GM23338 (cell line): ENCODE measurements at regions not wholly inside any gene's neighbourhood (a gene's known extent, or its start where the extent isn't known, plus 50 kb on each side); places are given as distances from the start of the nearest gene placed in this dataset.

Experiments
- ATAC-seq: fragments of 200-7000 bp; cut with Tn5 transposase; 3 replicates; pipeline ENCODE4 v1.9.1; 2020
- DNase-seq: peaks from one replicate; pipeline ENCODE4 v3.0.0-alpha.2; 2015; ENCODE audit warnings: low spot score
- H2AFZ ChIP-seq: fragments of 200-600 bp; sonication (generic); 2 replicates; pipeline ENCODE4 v1.8.0; 2016; ENCODE audit warnings: antibody characterized with exemption, mild to moderate bottlenecking, moderate library complexity
- H3F3A ChIP-seq: fragments of 200-600 bp; sonication (generic); replicated peaks from 2 replicates; pipeline ENCODE4 v1.8.0; 2017; ENCODE audit warnings: antibody characterized with exemption, mixed run types, low read depth
- H3K27ac ChIP-seq: fragments of 200-600 bp; sonication (generic); 2 replicates; pipeline ENCODE4 v1.6.1; 2016; ENCODE audit warnings: low read depth
- H3K27me3 ChIP-seq: fragments of 200-600 bp; sonication (generic); 2 replicates; pipeline ENCODE4 v1.8.0; 2016; ENCODE audit warnings: mild to moderate bottlenecking, mixed run types, moderate library complexity; ENCODE audit not compliant: insufficient read depth
- H3K36me3 ChIP-seq: fragments of 200-600 bp; sonication (generic); 2 replicates; pipeline ENCODE4 v1.8.0; 2016; ENCODE audit warnings: mild to moderate bottlenecking; ENCODE audit not compliant: insufficient read depth
- H3K4me1 ChIP-seq: fragments of 200-600 bp; sonication (generic); 2 replicates; pipeline ENCODE4 v1.8.0; 2016; ENCODE audit warnings: mild to moderate bottlenecking, moderate library complexity; ENCODE audit not compliant: insufficient read depth
- H3K4me2 ChIP-seq: fragments of 200-600 bp; sonication (generic); 2 replicates; pipeline ENCODE4 v1.7.1; 2017; ENCODE audit warnings: mixed run types
- H3K4me3 ChIP-seq: fragments of 200-600 bp; sonication (generic); 2 replicates; pipeline ENCODE4 v1.6.1; 2016; ENCODE audit warnings: mixed run types
- H3K79me2 ChIP-seq: fragments of 200-600 bp; sonication (generic); replicated peaks from 2 replicates; pipeline ENCODE4 v1.8.0; 2017; ENCODE audit warnings: mild to moderate bottlenecking; ENCODE audit not compliant: insufficient read depth
- H3K9me2 ChIP-seq: fragments of 200-600 bp; sonication (generic); 2 replicates; pipeline ENCODE4 v1.8.0; 2017; ENCODE audit not compliant: insufficient read depth
- H4K20me1 ChIP-seq: fragments of 200-600 bp; sonication (generic); replicated peaks from 2 replicates; pipeline ENCODE4 v1.8.0; 2017; ENCODE audit warnings: mild to moderate bottlenecking; ENCODE audit not compliant: insufficient read depth
- H3K27ac Mint-ChIP-seq: 2 replicates; pipeline ENCODE4 v1.8.0; 2020; ENCODE audit warnings: inconsistent platforms, mild to moderate bottlenecking, moderate library complexity, mixed read lengths
- H3K27me3 Mint-ChIP-seq: 3 replicates; pipeline ENCODE4 v1.8.0; 2022; ENCODE audit warnings: low read depth, mild to moderate bottlenecking, moderate library complexity, mixed read lengths, inconsistent platforms; ENCODE audit not compliant: insufficient read depth, poor library complexity
- H3K36me3 Mint-ChIP-seq: 3 replicates; pipeline ENCODE4 v1.8.0; 2021; ENCODE audit warnings: low read depth, mild to moderate bottlenecking, inconsistent platforms, moderate library complexity, mixed read lengths
- H3K4me1 Mint-ChIP-seq: 3 replicates; pipeline ENCODE4 v1.8.0; 2020; ENCODE audit warnings: mild to moderate bottlenecking, inconsistent platforms, mixed read lengths
- H3K4me3 Mint-ChIP-seq: 3 replicates; pipeline ENCODE4 v1.8.0; 2021; ENCODE audit warnings: moderate library complexity, mild to moderate bottlenecking, inconsistent platforms, mixed read lengths
- H3K9me3 Mint-ChIP-seq: 3 replicates; pipeline ENCODE4 v1.8.0; 2020; ENCODE audit warnings: moderate library complexity, mild to moderate bottlenecking, inconsistent platforms, mixed read lengths
- CTCF ChIP-seq, 2 experiments: fragments of 200-600 bp in 1 of 2; sonication (generic) in 1 of 2; conservative IDR thresholded peaks; 2 replicates each; pipeline versions ENCODE4 v1.5.1 to v1.6.1; 2016 to 2017; ENCODE audit warnings: antibody characterized with exemption in 2 of 2, low read depth in 2 of 2, mild to moderate bottlenecking in 2 of 2, moderate library complexity in 1 of 2
- EZH2phosphoT487 ChIP-seq: fragments of 200-600 bp; sonication (generic); IDR thresholded peaks from one replicate; pipeline ENCODE4 v1.8.1; 2018; ENCODE audit warnings: antibody characterized with exemption; ENCODE audit not compliant: unreplicated experiment
- NANOG ChIP-seq: IDR thresholded peaks from 2 replicates; pipeline ENCODE4 v1.6.1; 2016; ENCODE audit warnings: antibody characterized with exemption, borderline replicate concordance
- POLR2AphosphoS5 ChIP-seq: IDR thresholded peaks from 2 replicates; pipeline ENCODE4 v1.6.1; 2016; ENCODE audit warnings: antibody characterized with exemption, low read depth
- STAT1 ChIP-seq: IDR thresholded peaks from one replicate; pipeline ENCODE4 v1.6.1; 2016; ENCODE audit warnings: antibody characterized with exemption; ENCODE audit not compliant: unreplicated experiment
- TF ChIP-seq, protein P1 (sequence below): IDR thresholded peaks from 2 replicates; pipeline ENCODE4 v1.6.1; 2016; ENCODE audit warnings: antibody characterized with exemption
- TF ChIP-seq, protein P2 (sequence below): IDR thresholded peaks from one replicate; pipeline ENCODE4 v1.6.1; 2018; ENCODE audit warnings: antibody characterized with exemption; ENCODE audit not compliant: unreplicated experiment

- TF ChIP-seq, protein P1, sequence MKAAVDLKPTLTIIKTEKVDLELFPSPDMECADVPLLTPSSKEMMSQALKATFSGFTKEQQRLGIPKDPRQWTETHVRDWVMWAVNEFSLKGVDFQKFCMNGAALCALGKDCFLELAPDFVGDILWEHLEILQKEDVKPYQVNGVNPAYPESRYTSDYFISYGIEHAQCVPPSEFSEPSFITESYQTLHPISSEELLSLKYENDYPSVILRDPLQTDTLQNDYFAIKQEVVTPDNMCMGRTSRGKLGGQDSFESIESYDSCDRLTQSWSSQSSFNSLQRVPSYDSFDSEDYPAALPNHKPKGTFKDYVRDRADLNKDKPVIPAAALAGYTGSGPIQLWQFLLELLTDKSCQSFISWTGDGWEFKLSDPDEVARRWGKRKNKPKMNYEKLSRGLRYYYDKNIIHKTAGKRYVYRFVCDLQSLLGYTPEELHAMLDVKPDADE, result no peak
- TF ChIP-seq, protein P2, sequence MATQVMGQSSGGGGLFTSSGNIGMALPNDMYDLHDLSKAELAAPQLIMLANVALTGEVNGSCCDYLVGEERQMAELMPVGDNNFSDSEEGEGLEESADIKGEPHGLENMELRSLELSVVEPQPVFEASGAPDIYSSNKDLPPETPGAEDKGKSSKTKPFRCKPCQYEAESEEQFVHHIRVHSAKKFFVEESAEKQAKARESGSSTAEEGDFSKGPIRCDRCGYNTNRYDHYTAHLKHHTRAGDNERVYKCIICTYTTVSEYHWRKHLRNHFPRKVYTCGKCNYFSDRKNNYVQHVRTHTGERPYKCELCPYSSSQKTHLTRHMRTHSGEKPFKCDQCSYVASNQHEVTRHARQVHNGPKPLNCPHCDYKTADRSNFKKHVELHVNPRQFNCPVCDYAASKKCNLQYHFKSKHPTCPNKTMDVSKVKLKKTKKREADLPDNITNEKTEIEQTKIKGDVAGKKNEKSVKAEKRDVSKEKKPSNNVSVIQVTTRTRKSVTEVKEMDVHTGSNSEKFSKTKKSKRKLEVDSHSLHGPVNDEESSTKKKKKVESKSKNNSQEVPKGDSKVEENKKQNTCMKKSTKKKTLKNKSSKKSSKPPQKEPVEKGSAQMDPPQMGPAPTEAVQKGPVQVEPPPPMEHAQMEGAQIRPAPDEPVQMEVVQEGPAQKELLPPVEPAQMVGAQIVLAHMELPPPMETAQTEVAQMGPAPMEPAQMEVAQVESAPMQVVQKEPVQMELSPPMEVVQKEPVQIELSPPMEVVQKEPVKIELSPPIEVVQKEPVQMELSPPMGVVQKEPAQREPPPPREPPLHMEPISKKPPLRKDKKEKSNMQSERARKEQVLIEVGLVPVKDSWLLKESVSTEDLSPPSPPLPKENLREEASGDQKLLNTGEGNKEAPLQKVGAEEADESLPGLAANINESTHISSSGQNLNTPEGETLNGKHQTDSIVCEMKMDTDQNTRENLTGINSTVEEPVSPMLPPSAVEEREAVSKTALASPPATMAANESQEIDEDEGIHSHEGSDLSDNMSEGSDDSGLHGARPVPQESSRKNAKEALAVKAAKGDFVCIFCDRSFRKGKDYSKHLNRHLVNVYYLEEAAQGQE, result no peak
- no peak for TF ChIP-seq NANOG
- no peak for TF ChIP-seq POLR2AphosphoS5
- no peak for TF ChIP-seq EZH2phosphoT487
Observed at GRCh38 chr18:78635093-78635800, 344.4 kb upstream of the SALL3 start (continued).

- no peak overlapping the region for H3K4me2 ChIP-seq
- Mint-ChIP-seq H3K9me3 (peaks cover 82% of the 10 kb centered on the region), H3K4me3 (no peak overlapping the region), H3K4me1 (no peaks in the 10 kb centered on the region), H3K27ac (no peak overlapping the region), H3K27me3 (peaks cover 12% of the 10 kb centered on the region), H3K36me3 (peaks cover 48% of the 10 kb centered on the region)
- no peaks in the 10 kb centered on the region for H3K9me2 ChIP-seq
- no peak overlapping the region for H3K27ac ChIP-seq
- H4K20me1 ChIP-seq, result no peaks in the 10 kb centered on the region
- no peaks in the 10 kb centered on the region for H3F3A ChIP-seq
- H3K27me3 ChIP-seq, result no peaks in the 10 kb centered on the region
- no peak overlapping the region for H2AFZ ChIP-seq
- H3K4me3 ChIP-seq, result no peak overlapping the region
- no peak for DNase-seq
- no peaks in the 10 kb centered on the region for H3K36me3 ChIP-seq
- no peaks in the 10 kb centered on the region for H3K79me2 ChIP-seq
- ATAC-seq, result no peak
- H3K4me1 ChIP-seq, result no peaks in the 10 kb centered on the region
- no peak for TF ChIP-seq STAT1
- TF ChIP-seq, protein P1, result no peak
- no peak for TF ChIP-seq CTCF (conservative IDR thresholded peaks at IDR 0.05; ENCODE audit: low read depth in 2 of 2)
- TF ChIP-seq, protein P2, result no peak
- TF ChIP-seq EZH2phosphoT487, result no peak
Observed at GRCh38 chr18:78636260-78636659, 343.4 kb upstream of the SALL3 start.
